ENCODE measurements at regions not wholly inside any gene's neighbourhood (a gene's known extent, or its start where the extent isn't known, plus 50 kb on each side); places are given as distances from the start of the nearest gene placed in this dataset.

DNA sequence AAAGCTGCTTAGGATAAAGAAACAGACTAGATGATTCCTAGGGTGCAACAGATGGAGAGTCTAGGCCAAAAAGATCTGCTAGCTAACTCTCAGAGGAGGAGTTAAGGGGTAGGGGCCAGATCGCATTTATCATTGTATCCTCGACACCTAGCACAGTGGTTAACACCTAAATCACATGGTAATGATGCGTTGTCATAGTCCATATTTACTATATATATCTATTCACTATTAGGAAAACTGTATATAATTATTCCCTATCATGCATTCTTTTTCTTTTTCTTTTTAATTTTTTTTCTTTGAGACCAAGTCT lies 92.8 kb upstream of the SLC44A1 start (continued):
- TF ChIP-seq, protein P1, sequence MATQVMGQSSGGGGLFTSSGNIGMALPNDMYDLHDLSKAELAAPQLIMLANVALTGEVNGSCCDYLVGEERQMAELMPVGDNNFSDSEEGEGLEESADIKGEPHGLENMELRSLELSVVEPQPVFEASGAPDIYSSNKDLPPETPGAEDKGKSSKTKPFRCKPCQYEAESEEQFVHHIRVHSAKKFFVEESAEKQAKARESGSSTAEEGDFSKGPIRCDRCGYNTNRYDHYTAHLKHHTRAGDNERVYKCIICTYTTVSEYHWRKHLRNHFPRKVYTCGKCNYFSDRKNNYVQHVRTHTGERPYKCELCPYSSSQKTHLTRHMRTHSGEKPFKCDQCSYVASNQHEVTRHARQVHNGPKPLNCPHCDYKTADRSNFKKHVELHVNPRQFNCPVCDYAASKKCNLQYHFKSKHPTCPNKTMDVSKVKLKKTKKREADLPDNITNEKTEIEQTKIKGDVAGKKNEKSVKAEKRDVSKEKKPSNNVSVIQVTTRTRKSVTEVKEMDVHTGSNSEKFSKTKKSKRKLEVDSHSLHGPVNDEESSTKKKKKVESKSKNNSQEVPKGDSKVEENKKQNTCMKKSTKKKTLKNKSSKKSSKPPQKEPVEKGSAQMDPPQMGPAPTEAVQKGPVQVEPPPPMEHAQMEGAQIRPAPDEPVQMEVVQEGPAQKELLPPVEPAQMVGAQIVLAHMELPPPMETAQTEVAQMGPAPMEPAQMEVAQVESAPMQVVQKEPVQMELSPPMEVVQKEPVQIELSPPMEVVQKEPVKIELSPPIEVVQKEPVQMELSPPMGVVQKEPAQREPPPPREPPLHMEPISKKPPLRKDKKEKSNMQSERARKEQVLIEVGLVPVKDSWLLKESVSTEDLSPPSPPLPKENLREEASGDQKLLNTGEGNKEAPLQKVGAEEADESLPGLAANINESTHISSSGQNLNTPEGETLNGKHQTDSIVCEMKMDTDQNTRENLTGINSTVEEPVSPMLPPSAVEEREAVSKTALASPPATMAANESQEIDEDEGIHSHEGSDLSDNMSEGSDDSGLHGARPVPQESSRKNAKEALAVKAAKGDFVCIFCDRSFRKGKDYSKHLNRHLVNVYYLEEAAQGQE (IDR thresholded peaks at IDR 0.05; ENCODE audit: unreplicated experiment): no peak
- TF ChIP-seq ZNF331 (CRISPR knock-in tag; IDR thresholded peaks at IDR 0.05; ENCODE audit: low read depth): no peak
- TF ChIP-seq, protein P2, sequence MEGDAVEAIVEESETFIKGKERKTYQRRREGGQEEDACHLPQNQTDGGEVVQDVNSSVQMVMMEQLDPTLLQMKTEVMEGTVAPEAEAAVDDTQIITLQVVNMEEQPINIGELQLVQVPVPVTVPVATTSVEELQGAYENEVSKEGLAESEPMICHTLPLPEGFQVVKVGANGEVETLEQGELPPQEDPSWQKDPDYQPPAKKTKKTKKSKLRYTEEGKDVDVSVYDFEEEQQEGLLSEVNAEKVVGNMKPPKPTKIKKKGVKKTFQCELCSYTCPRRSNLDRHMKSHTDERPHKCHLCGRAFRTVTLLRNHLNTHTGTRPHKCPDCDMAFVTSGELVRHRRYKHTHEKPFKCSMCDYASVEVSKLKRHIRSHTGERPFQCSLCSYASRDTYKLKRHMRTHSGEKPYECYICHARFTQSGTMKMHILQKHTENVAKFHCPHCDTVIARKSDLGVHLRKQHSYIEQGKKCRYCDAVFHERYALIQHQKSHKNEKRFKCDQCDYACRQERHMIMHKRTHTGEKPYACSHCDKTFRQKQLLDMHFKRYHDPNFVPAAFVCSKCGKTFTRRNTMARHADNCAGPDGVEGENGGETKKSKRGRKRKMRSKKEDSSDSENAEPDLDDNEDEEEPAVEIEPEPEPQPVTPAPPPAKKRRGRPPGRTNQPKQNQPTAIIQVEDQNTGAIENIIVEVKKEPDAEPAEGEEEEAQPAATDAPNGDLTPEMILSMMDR (conservative IDR thresholded peaks at IDR 0.05; ENCODE audit: low read depth in 2 of 2): no peak

DNA sequence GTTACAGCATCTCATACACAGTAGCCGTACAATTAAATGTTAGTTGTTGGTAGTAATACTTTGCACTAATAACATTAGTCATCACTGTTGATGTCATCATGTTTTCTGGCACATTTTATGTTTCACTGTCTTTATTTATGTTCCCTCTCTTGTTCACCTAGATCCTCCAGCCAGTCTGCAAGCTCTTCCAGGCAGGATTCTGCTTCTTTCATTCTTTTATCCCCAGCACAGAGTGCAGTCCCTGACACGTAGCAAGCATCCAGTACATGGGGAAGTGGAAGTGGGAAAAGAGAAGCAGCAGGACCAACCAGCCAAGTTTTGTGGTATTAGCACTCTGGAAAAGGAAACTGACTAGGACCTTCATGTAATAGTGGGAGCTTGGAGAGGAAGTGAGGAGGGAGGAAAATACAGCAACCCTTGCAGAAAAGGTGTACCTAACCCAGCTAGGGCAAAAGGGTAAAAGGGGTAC lies 89.7 kb upstream of the SLC44A1 start:
- H3K27me3 Mint-ChIP-seq (ENCODE audit: insufficient read depth, low read depth, poor library complexity): peaks cover 2% of the 10 kb centered on the region
- DNase-seq (ENCODE audit: low spot score) (no peak), ATAC-seq (0 out of 3 replicates have a peak, but pooled peaks have one; percentile 16)
- Histone ChIP-seq H3K27ac (ENCODE audit: low read depth) (no peak overlapping the region), H3K9me2 (ENCODE audit: insufficient read depth) (no peaks in the 10 kb centered on the region), H3F3A (replicated peaks; ENCODE audit: low read depth) (no peaks in the 10 kb centered on the region), H4K20me1 (replicated peaks; ENCODE audit: insufficient read depth) (no peaks in the 10 kb centered on the region), H3K79me2 (replicated peaks; ENCODE audit: insufficient read depth) (no peaks in the 10 kb centered on the region), H3K4me2 (no peak overlapping the region), H3K36me3 (ENCODE audit: insufficient read depth) (no peaks in the 10 kb centered on the region), H3K27me3 (ENCODE audit: insufficient read depth) (no peaks in the 10 kb centered on the region), H3K4me1 (ENCODE audit: insufficient read depth) (no peaks in the 10 kb centered on the region), H3K4me3 (no peak overlapping the region), H2AFZ (peak overlapping the region; percentile 38; the same call in 1 of the 2 replicates)
- H3K4me3 Mint-ChIP-seq: no peak overlapping the region
- no peak overlapping the region for H3K27ac Mint-ChIP-seq
- no peaks in the 10 kb centered on the region for H3K36me3 Mint-ChIP-seq (ENCODE audit: low read depth)
- H3K4me1 Mint-ChIP-seq: peaks cover 9% of the 10 kb centered on the region; the same call in 2 of the 3 replicates
- no peaks in the 10 kb centered on the region for H3K9me3 Mint-ChIP-seq
- no peak for TF ChIP-seq EZH2phosphoT487 (IDR thresholded peaks at IDR 0.05; ENCODE audit: unreplicated experiment)
- TF ChIP-seq NANOG (IDR thresholded peaks at IDR 0.05; ENCODE audit: borderline replicate concordance): no peak
- TF ChIP-seq, protein P2 (conservative IDR thresholded peaks at IDR 0.05; ENCODE audit: low read depth in 2 of 2): no peak
- no peak for TF ChIP-seq JUNB (IDR thresholded peaks at IDR 0.05; ENCODE audit: unreplicated experiment)
- TF ChIP-seq ZNF114 (CRISPR knock-in tag; IDR thresholded peaks at IDR 0.05): no peak
- TF ChIP-seq CREB1 (CRISPR knock-in tag; IDR thresholded peaks at IDR 0.05; ENCODE audit: low read depth): no peak
- no peak for TF ChIP-seq EZH2 (IDR thresholded peaks at IDR 0.05; ENCODE audit: low read depth, unreplicated experiment)
- TF ChIP-seq POLR2AphosphoS5 (IDR thresholded peaks at IDR 0.05; ENCODE audit: low read depth): no peak
- TF ChIP-seq, protein P1 (IDR thresholded peaks at IDR 0.05; ENCODE audit: unreplicated experiment): no peak
